ENCODE measurements at regions not wholly inside any gene's neighbourhood (a gene's known extent, or its start where the extent isn't known, plus 50 kb on each side); places are given as distances from the start of the nearest gene placed in this dataset.

DNA sequence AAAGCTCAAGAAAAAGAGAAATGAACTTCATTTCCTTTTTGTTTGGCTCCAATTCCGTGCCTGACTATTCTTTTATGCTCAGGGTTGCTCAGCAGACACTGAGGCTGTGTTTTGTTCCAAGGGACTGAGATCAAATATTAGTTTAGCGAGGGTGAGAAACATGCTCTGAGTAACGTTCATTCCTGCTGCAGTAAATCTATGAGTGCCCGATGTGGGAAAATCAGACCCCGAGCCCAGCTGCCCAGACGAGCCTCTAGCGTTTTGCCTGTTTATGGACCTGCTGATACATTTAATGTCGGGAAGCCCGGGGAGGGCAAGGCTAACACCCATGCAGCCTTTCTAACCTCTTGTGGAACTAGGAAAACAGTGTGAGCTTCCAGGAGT lies 119.2 kb downstream of the VAPA start:
- Histone ChIP-seq H3K4me2 (ENCODE audit: low read length) (no peak overlapping the region), H3K9me2 (ENCODE audit: insufficient read depth, low read length) (no peaks in the 10 kb centered on the region), H2AFZ (ENCODE audit: low read depth, low read length) (no peak overlapping the region), H3K27ac (ENCODE audit: low read length) (no peak overlapping the region), H3K4me3 (ENCODE audit: low read length) (no peak overlapping the region), H3K9me3 (ENCODE audit: low read length) (no peaks in the 10 kb centered on the region), H3K36me3 (ENCODE audit: insufficient read depth, low read length) (no peaks in the 10 kb centered on the region), H3K79me2 (replicated peaks; ENCODE audit: insufficient read depth, low read length) (no peaks in the 10 kb centered on the region), H3K27me3 (ENCODE audit: insufficient read depth, low read depth, low read length) (no peaks in the 10 kb centered on the region), H3F3A (ENCODE audit: insufficient read depth, low read length, poor library complexity, severe bottlenecking) (no peaks in the 10 kb centered on the region), H3K9ac (ENCODE audit: low read length) (no peak overlapping the region), H4K20me1 (ENCODE audit: insufficient read depth) (no peaks in the 10 kb centered on the region)
- TF ChIP-seq TAF1 (IDR thresholded peaks at IDR 0.05; ENCODE audit: low read depth): no peak
- TF ChIP-seq, protein P1, sequence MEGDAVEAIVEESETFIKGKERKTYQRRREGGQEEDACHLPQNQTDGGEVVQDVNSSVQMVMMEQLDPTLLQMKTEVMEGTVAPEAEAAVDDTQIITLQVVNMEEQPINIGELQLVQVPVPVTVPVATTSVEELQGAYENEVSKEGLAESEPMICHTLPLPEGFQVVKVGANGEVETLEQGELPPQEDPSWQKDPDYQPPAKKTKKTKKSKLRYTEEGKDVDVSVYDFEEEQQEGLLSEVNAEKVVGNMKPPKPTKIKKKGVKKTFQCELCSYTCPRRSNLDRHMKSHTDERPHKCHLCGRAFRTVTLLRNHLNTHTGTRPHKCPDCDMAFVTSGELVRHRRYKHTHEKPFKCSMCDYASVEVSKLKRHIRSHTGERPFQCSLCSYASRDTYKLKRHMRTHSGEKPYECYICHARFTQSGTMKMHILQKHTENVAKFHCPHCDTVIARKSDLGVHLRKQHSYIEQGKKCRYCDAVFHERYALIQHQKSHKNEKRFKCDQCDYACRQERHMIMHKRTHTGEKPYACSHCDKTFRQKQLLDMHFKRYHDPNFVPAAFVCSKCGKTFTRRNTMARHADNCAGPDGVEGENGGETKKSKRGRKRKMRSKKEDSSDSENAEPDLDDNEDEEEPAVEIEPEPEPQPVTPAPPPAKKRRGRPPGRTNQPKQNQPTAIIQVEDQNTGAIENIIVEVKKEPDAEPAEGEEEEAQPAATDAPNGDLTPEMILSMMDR (IDR thresholded peaks at IDR 0.05; ENCODE audit: poor library complexity, severe bottlenecking): no peak
- TF ChIP-seq EP300 (conservative IDR thresholded peaks at IDR 0.05; ENCODE audit: poor library complexity, severe bottlenecking): no peak
- TF ChIP-seq RAD21 (conservative IDR thresholded peaks at IDR 0.05): no peak
- TF ChIP-seq SMC3 (conservative IDR thresholded peaks at IDR 0.05; ENCODE audit: poor library complexity): no peak
- no peak for TF ChIP-seq MXI1 (conservative IDR thresholded peaks at IDR 0.05; ENCODE audit: poor library complexity, severe bottlenecking)
- TF ChIP-seq, protein P2, sequence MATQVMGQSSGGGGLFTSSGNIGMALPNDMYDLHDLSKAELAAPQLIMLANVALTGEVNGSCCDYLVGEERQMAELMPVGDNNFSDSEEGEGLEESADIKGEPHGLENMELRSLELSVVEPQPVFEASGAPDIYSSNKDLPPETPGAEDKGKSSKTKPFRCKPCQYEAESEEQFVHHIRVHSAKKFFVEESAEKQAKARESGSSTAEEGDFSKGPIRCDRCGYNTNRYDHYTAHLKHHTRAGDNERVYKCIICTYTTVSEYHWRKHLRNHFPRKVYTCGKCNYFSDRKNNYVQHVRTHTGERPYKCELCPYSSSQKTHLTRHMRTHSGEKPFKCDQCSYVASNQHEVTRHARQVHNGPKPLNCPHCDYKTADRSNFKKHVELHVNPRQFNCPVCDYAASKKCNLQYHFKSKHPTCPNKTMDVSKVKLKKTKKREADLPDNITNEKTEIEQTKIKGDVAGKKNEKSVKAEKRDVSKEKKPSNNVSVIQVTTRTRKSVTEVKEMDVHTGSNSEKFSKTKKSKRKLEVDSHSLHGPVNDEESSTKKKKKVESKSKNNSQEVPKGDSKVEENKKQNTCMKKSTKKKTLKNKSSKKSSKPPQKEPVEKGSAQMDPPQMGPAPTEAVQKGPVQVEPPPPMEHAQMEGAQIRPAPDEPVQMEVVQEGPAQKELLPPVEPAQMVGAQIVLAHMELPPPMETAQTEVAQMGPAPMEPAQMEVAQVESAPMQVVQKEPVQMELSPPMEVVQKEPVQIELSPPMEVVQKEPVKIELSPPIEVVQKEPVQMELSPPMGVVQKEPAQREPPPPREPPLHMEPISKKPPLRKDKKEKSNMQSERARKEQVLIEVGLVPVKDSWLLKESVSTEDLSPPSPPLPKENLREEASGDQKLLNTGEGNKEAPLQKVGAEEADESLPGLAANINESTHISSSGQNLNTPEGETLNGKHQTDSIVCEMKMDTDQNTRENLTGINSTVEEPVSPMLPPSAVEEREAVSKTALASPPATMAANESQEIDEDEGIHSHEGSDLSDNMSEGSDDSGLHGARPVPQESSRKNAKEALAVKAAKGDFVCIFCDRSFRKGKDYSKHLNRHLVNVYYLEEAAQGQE (IDR thresholded peaks at IDR 0.05; ENCODE audit: borderline replicate concordance): no peak
- TF ChIP-seq POLR2AphosphoS5 (IDR thresholded peaks at IDR 0.05): no peak
- no peak for TF ChIP-seq EZH2 (IDR thresholded peaks at IDR 0.05; ENCODE audit: borderline replicate concordance, insufficient read depth, low read length, poor library complexity, severe bottlenecking)

DNA sequence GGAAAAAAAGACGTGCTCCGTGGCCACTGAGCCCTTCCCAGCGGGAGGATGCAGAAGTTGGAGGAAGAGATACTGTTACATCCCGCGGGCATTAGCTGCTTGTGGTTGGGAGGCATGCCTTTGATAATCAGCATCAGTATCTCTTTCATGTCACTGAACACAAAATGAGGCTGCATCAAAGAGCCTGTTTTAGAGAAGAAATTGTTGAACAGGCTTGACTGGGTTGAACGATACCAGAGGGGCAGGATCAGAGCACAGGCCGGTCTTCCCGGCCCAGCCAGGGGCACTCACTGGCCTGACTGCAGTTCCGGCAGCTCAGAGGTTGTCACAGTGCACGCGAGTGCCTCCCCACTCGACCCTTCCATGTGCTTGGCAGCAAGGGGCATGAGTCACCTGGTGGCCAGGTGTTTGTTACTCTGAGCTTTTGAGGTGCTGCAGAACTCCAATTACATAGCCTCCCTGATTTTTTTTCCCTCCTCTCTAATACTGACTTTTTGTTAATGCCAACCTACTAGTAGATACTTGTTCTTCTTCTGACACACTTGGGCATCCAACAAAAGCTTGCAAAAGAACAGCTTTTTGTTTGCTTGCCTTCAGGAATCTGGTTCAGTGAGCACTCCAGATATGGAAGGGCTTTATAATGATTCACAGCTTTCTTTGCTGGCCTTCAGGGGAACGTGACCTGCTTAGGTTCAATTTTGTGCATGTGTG lies 121.6 kb downstream of the VAPA start:
- Histone ChIP-seq H3K9me2 (ENCODE audit: insufficient read depth, low read length) (no peaks in the 10 kb centered on the region), H3K4me2 (ENCODE audit: low read length) (no peak overlapping the region), H3F3A (ENCODE audit: insufficient read depth, low read length, poor library complexity, severe bottlenecking) (no peaks in the 10 kb centered on the region), H2AFZ (ENCODE audit: low read depth, low read length) (no peak overlapping the region), H3K27ac (ENCODE audit: low read length) (no peak overlapping the region), H4K20me1 (ENCODE audit: insufficient read depth) (no peaks in the 10 kb centered on the region), H3K27me3 (ENCODE audit: insufficient read depth, low read depth, low read length) (no peaks in the 10 kb centered on the region), H3K4me3 (ENCODE audit: low read length) (no peak overlapping the region), H3K9me3 (ENCODE audit: low read length) (no peaks in the 10 kb centered on the region), H3K79me2 (replicated peaks; ENCODE audit: insufficient read depth, low read length) (no peaks in the 10 kb centered on the region), H3K9ac (ENCODE audit: low read length) (no peak overlapping the region), H3K36me3 (ENCODE audit: insufficient read depth, low read length) (no peaks in the 10 kb centered on the region)
- TF ChIP-seq RAD21 (conservative IDR thresholded peaks at IDR 0.05) (no peak), EZH2 (IDR thresholded peaks at IDR 0.05; ENCODE audit: borderline replicate concordance, insufficient read depth, low read length, poor library complexity, severe bottlenecking) (no peak)
- TF ChIP-seq, protein P1 (IDR thresholded peaks at IDR 0.05; ENCODE audit: poor library complexity, severe bottlenecking): no peak
